K562 (cell line): ENCODE measurements at regions not wholly inside any gene's neighbourhood (a gene's known extent, or its start where the extent isn't known, plus 50 kb on each side); places are given as distances from the start of the nearest gene placed in this dataset.

ENCODE experiments used
- AFF4 ChIP-seq: sonication (generic); formaldehyde crosslinking; IDR thresholded peaks from 2 replicates; pipeline ENCODE4 v1.8.0; 2023; ENCODE audit warnings: mild to moderate bottlenecking, missing genetic modification reagents
- CREB3L1 ChIP-seq: fragments of 450-650 bp; IDR thresholded peaks from 2 replicates; pipeline ENCODE4 v1.6.1; 2014; ENCODE audit warnings: low read depth, mild to moderate bottlenecking, moderate library complexity, borderline replicate concordance
- DIDO1 ChIP-seq: fragments of 450-650 bp; IDR thresholded peaks from 2 replicates; pipeline ENCODE4 v1.6.1; 2016; ENCODE audit warnings: low read depth, missing biosample characterization, missing genetic modification characterization
- PCBP1 ChIP-seq: fragments of 200-400 bp; formaldehyde crosslinking; IDR thresholded peaks from 2 replicates; pipeline ENCODE4 v1.6.1; 2018; ENCODE audit warnings: mild to moderate bottlenecking, low read depth, low read length; ENCODE audit not compliant: poor library complexity, severe bottlenecking
- PHB ChIP-seq: fragments of 250-450 bp; sonication (Bioruptor Pico); IDR thresholded peaks from 2 replicates; pipeline ENCODE4 v1.5.0; 2021
- POLR3G ChIP-seq: IDR thresholded peaks from 2 replicates; pipeline ENCODE4 v1.6.1; 2011; ENCODE audit not compliant: insufficient read length, insufficient replicate concordance; ENCODE audit errors: extremely low read depth
- SMAD3 ChIP-seq: fragments of 450-650 bp; formaldehyde crosslinking; conservative IDR thresholded peaks from 2 replicates; pipeline ENCODE4 v1.4.0; 2020; ENCODE audit warnings: mild to moderate bottlenecking
- TAF15 ChIP-seq: fragments of 200-400 bp; formaldehyde crosslinking; IDR thresholded peaks from 2 replicates; pipeline ENCODE4 v1.6.1; 2017; ENCODE audit warnings: mild to moderate bottlenecking, low read depth, low read length, moderate library complexity
- ZFP1 ChIP-seq: fragments of 450-650 bp; formaldehyde crosslinking; IDR thresholded peaks from 2 replicates; pipeline ENCODE4 v1.4.0; 2020; ENCODE audit warnings: mild to moderate bottlenecking, mixed read lengths
- ZNF583 ChIP-seq: fragments of 250-450 bp; sonication (Bioruptor Pico); IDR thresholded peaks from 2 replicates; pipeline ENCODE4 v1.4.0; 2020
- ZNF780A ChIP-seq: fragments of 250-450 bp; sonication (Bioruptor Pico); IDR thresholded peaks from 2 replicates; pipeline ENCODE4 v1.5.0; 2021; ENCODE audit warnings: mild to moderate bottlenecking
- TF ChIP-seq, protein P1 (sequence below): fragments of 450-650 bp; formaldehyde crosslinking; IDR thresholded peaks from 2 replicates; pipeline ENCODE4 v1.4.0; 2022; ENCODE audit warnings: missing genetic modification characterization

DNA sequence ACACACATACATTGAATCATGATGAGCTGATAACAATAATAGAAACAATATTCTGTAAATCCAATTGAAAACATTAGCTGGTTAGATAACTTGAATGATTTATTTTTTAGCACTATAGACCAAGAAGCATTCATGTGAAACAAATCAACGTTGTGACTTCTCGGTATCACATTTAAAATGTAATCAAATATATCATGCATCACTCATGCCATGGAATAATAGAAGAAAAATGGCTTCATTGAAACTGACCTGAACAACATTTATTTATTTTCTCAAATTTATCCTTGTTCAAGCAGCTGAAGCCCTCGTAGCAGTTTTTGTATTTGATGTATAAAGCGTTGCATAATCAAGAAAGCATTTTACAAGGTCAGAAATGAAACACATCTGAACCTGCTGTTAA lies 299.6 kb upstream of the CDH18 start (continued):
- TF ChIP-seq CREB3L1 = no peak
- no peak for TF ChIP-seq ZFP1 (CRISPR knock-in tag)
- no peak for TF ChIP-seq AFF4
- no peak for TF ChIP-seq PCBP1
- no peak for TF ChIP-seq DIDO1
- TF ChIP-seq, protein P1, sequence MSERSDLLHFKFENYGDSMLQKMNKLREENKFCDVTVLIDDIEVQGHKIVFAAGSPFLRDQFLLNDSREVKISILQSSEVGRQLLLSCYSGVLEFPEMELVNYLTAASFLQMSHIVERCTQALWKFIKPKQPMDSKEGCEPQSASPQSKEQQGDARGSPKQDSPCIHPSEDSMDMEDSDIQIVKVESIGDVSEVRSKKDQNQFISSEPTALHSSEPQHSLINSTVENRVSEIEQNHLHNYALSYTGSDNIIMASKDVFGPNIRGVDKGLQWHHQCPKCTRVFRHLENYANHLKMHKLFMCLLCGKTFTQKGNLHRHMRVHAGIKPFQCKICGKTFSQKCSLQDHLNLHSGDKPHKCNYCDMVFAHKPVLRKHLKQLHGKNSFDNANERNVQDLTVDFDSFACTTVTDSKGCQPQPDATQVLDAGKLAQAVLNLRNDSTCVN = no peak
- TF ChIP-seq POLR3G = no peak
- TF ChIP-seq PHB (CRISPR knock-in tag) = no peak
- no peak for TF ChIP-seq ZNF780A (CRISPR knock-in tag)
- no peak for TF ChIP-seq ZNF583 (CRISPR knock-in tag)
- TF ChIP-seq SMAD3 (CRISPR knock-in tag) = no peak
- TF ChIP-seq TAF15 = no peak
